NCI-H1930 (cell line): ENCODE measurements at regions not wholly inside any gene's neighbourhood (a gene's known extent, or its start where the extent isn't known, plus 50 kb on each side); places are given as distances from the start of the nearest gene placed in this dataset.

ENCODE experiments used
- DNase-seq, 2 experiments: peaks; one replicate each; lab custom pipeline; 2025; lab: John Stamatoyannopoulos, UW

- no peak for DNase-seq
Measured at GRCh38 chr10:130817674-130818073, 493.8 kb downstream of the TCERG1L start.

- peak in 1 of 2 experiments; percentile 4 for DNase-seq
Measured at GRCh38 chr10:130820880-130821482, 490.5 kb downstream of the TCERG1L start.

- DNase-seq = no peak
Measured at GRCh38 chr10:130824230-130825014, 487.1 kb downstream of the TCERG1L start.

GRCh38 chr10:130833596-130833995 is 477.9 kb downstream of the TCERG1L start:
- DNase-seq = no peak

- DNase-seq = no peak
Measured at GRCh38 chr10:130834170-130834569, 477.4 kb downstream of the TCERG1L start.

GRCh38 chr10:130834573-130834972 is 476.9 kb downstream of the TCERG1L start:
- no peak for DNase-seq

GRCh38 chr10:130835068-130835467 is 476.5 kb downstream of the TCERG1L start:
- no peak for DNase-seq

GRCh38 chr10:130836344-130836743 is 475.2 kb downstream of the TCERG1L start:
- DNase-seq = no peak

- DNase-seq = no peak
Measured at GRCh38 chr10:130843051-130843653, 468.4 kb downstream of the TCERG1L start.

GRCh38 chr10:130844310-130844709 is 467.2 kb downstream of the TCERG1L start:
- DNase-seq = no peak

- DNase-seq = no peak
Measured at GRCh38 chr10:130847170-130847569, 464.4 kb downstream of the TCERG1L start.

GRCh38 chr10:130848855-130849254 is 462.7 kb downstream of the TCERG1L start:
- no peak for DNase-seq

GRCh38 chr10:130854151-130854550 is 457.4 kb downstream of the TCERG1L start:
- no peak for DNase-seq

- no peak for DNase-seq
Measured at GRCh38 chr10:130857631-130858295, 453.8 kb downstream of the TCERG1L start.

GRCh38 chr10:130858626-130859025 is 452.9 kb downstream of the TCERG1L start:
- DNase-seq = no peak

- DNase-seq = no peak
Measured at GRCh38 chr10:130859427-130859826, 452.1 kb downstream of the TCERG1L start.

- no peak for DNase-seq
Measured at GRCh38 chr10:130862122-130862521, 449.4 kb downstream of the TCERG1L start.

GRCh38 chr10:130862626-130863025 is 448.9 kb downstream of the TCERG1L start:
- DNase-seq = no peak

- DNase-seq = no peak
Measured at GRCh38 chr10:130863044-130863443, 448.5 kb downstream of the TCERG1L start.

GRCh38 chr10:130864961-130865818 is 446.3 kb downstream of the TCERG1L start:
- no peak for DNase-seq

- DNase-seq = no peak
Measured at GRCh38 chr10:130866857-130867256, 444.7 kb downstream of the TCERG1L start.
